22Rv1 (cell line): ENCODE measurements at regions not wholly inside any gene's neighbourhood (a gene's known extent, or its start where the extent isn't known, plus 50 kb on each side); places are given as distances from the start of the nearest gene placed in this dataset.

Experiments
- ZFX ChIP-seq: fragments of 450-650 bp; IDR thresholded peaks from 2 replicates; pipeline ENCODE4 v1.6.1; 2017; ENCODE audit warnings: antibody characterized with exemption, borderline replicate concordance
- TF ChIP-seq, protein P1 (sequence below): fragments of 450-650 bp; IDR thresholded peaks from 2 replicates; pipeline ENCODE4 v1.5.1; 2017; ENCODE audit warnings: mild to moderate bottlenecking

DNA sequence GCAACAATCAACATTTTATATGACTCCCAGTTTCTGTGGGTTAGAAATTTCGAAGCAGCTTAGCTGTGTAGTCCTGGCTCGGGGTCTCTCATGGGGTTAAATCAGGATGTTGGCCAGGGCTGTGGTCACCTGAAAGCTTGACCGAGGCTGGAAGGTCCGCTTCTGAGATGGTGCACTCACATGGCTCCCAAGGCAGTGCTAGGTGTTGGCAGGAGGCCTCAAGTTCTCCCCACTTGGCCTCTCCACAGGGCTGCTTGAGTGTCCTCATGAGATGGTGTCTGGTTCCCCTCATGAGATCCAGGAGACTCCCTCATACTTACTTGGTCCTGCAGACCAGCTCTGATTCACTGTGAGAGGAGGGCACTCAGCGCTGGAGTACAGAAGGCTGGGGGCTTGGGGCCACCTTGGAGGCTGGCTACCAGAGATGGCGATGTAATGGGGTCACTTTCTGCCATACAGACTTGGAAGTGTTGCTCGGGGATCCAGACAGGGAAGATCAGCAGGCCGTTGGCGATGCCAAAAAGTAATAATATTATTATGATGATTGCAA, 98.8 kb downstream of the INHBB start:
- TF ChIP-seq, protein P1, sequence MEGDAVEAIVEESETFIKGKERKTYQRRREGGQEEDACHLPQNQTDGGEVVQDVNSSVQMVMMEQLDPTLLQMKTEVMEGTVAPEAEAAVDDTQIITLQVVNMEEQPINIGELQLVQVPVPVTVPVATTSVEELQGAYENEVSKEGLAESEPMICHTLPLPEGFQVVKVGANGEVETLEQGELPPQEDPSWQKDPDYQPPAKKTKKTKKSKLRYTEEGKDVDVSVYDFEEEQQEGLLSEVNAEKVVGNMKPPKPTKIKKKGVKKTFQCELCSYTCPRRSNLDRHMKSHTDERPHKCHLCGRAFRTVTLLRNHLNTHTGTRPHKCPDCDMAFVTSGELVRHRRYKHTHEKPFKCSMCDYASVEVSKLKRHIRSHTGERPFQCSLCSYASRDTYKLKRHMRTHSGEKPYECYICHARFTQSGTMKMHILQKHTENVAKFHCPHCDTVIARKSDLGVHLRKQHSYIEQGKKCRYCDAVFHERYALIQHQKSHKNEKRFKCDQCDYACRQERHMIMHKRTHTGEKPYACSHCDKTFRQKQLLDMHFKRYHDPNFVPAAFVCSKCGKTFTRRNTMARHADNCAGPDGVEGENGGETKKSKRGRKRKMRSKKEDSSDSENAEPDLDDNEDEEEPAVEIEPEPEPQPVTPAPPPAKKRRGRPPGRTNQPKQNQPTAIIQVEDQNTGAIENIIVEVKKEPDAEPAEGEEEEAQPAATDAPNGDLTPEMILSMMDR: no peak
- TF ChIP-seq ZFX: no peak
